Kidney epithelial cell (primary cell): ENCODE measurements at regions not wholly inside any gene's neighbourhood (a gene's known extent, or its start where the extent isn't known, plus 50 kb on each side); places are given as distances from the start of the nearest gene placed in this dataset.

Experiments
- DNase-seq: peaks from one replicate; pipeline ENCODE4 v3.0.0-alpha.2; 2010; ENCODE audit warnings: low read depth
- H3K27me3 ChIP-seq: 2 replicates; pipeline ENCODE4 v1.6.0; 2011; ENCODE audit warnings: low read length; ENCODE audit not compliant: control insufficient read depth, insufficient read depth
- H3K36me3 ChIP-seq: 2 replicates; pipeline ENCODE4 v1.5.1; 2011; ENCODE audit warnings: low read length; ENCODE audit not compliant: control insufficient read depth, insufficient read depth
- H3K4me3 ChIP-seq: 2 replicates; pipeline ENCODE4 v1.5.1; 2011; ENCODE audit warnings: low read depth, mild to moderate bottlenecking, control low read depth, low read length
- CTCF ChIP-seq: IDR thresholded peaks from 2 replicates; pipeline ENCODE4 v1.5.1; 2011; ENCODE audit warnings: mild to moderate bottlenecking, moderate library complexity, low read length, control low read depth, inconsistent platforms; ENCODE audit not compliant: insufficient read depth, poor library complexity, severe bottlenecking

DNA sequence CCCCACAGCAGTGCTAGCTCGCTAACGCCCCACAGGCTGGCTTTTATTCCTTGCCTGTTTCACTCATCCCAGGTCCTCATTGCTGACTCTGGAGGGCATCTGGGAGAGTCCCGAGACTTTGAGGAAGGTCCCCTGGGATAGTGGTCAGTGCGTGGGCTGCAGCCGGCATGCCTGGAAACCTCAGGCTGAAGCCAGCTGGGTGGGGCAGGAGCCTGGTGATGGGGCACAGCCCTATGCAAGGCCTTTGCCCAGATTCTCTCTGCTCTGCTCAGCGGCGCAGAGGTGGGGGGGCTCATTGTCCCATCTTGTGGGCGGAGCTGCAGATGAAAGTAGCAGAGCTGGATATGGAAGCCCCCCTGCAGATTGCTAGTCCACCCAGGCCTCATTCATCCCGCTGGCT is 55.7 kb upstream of the SMAD6 start:
- Histone ChIP-seq H3K27me3 (no peaks in the 10 kb centered on the region), H3K4me3 (no peak overlapping the region), H3K36me3 (no peaks in the 10 kb centered on the region)
- no peak for TF ChIP-seq CTCF
- DNase-seq: no peak

- no peaks in the 10 kb centered on the region for H3K36me3 ChIP-seq
- H3K27me3 ChIP-seq: no peaks in the 10 kb centered on the region
- no peak for TF ChIP-seq CTCF
- H3K4me3 ChIP-seq: no peak overlapping the region
- no peak for DNase-seq
Observed at GRCh38 chr15:66646799-66647198, 55.2 kb upstream of the SMAD6 start.

GRCh38 chr15:66647358-66647757 is 54.7 kb upstream of the SMAD6 start:
- no peak for DNase-seq
- H3K4me3 ChIP-seq: no peak overlapping the region
- no peak for TF ChIP-seq CTCF
- no peaks in the 10 kb centered on the region for H3K36me3 ChIP-seq
- no peaks in the 10 kb centered on the region for H3K27me3 ChIP-seq

GRCh38 chr15:66648588-66648987 is 53.4 kb upstream of the SMAD6 start:
- no peaks in the 10 kb centered on the region for H3K36me3 ChIP-seq
- H3K27me3 ChIP-seq: no peaks in the 10 kb centered on the region
- DNase-seq: no peak
- H3K4me3 ChIP-seq: no peak overlapping the region
- TF ChIP-seq CTCF: no peak

GRCh38 chr15:66649235-66649984 is 52.6 kb upstream of the SMAD6 start:
- TF ChIP-seq CTCF: no peak
- DNase-seq: no peak
- no peaks in the 10 kb centered on the region for H3K36me3 ChIP-seq
- H3K4me3 ChIP-seq: no peak overlapping the region
- H3K27me3 ChIP-seq: no peaks in the 10 kb centered on the region

DNA sequence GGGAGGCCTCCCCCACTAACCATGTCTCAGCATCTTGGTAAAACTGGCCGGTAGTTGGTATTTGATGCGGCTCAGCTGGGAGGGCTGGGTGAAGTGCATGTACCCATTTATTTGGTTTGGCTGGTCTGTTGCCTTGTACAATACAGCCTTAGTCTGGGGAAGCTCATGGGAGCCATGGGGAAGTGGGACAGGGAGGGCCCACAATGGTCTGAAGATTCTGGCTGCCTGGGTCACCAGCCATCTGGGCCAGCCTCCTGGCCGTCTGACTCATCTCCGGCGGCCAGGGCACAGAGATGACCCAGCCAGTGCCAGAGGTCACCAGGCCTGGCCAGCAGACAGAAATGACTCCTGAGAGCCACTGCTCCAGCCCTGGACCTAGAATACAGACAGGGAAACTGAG is 51.6 kb upstream of the SMAD6 start:
- TF ChIP-seq CTCF: no peak
- Histone ChIP-seq H3K27me3 (peaks cover 3% of the 10 kb centered on the region), H3K4me3 (no peak overlapping the region), H3K36me3 (no peaks in the 10 kb centered on the region)
- no peak for DNase-seq
